Stimulated activated CD4-positive, alpha-beta T cell treated with anti-CD3 and anti-CD28 coated beads, Interleukin-1b, Interleukin-23, amount 100 ng/mL, for 24 hours (primary cell): ENCODE measurements at regions not wholly inside any gene's neighbourhood (a gene's known extent, or its start where the extent isn't known, plus 50 kb on each side); places are given as distances from the start of the nearest gene placed in this dataset.

Experiments used
- DNase-seq, 4 experiments: peaks; one replicate each; pipeline ENCODE4 v3.0.0-alpha.2; 2020; ENCODE audit warnings: low read depth in 4 of 4, low spot score in 1 of 4

DNA sequence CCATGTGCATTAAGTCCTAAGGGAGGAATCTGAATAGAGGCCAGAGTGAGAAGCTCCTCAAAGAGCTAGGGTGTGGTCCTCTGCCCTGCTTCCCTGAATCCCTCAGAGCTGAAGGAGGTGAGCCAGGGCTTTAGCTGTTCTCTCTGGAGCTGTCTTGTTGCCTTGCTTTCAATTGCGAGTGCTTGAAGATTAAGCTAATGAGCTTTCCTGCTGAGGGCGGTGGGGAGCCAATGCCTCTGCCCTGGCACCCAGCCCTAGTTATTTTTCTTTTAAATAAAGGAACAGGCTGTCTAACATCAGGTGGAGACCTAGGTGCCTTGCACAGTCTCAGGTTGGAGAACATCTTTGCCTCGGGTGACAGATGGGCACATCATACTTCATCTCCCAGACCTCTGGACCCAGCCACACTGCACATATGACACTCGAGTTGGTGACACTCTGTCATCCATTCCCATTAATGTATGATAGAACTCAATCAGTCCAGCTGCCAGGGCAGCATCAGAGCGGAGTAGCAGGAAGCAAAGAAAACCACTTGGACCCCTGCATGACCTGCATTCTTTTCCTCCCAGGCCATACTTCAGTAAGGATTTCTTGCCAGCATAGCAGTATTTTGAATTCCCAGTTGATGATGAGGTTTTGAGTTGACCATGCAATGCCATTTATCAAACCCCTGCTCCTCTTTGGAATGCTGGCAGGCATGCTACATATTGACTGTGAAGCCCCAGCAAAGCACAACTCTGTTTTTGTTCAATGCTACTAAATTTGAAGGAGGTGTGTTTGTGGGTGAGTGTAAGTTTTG, 292.7 kb downstream of the RNF144A start:
- no peak for DNase-seq

GRCh38 chr2:7210712-7211111, 293.5 kb downstream of the RNF144A start:
- no peak for DNase-seq

DNA sequence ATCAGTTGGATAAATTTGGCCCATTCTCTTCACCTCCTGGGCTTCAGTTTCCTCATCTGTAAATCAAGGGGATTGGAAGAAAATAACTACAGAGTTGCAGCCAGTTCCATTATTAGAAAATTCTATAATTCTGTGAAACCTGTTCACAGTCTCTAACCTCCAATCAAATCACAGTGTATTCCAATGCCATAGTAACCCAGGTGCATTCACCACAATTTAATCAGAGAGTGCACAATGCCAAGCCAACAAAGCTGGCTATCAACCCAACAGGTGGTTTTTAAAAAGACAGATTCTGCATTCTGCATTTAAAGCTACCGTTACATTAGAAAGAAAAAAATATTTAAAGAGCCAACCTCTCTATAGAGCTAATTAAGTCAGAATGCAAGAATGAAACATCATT, 308.6 kb downstream of the RNF144A start:
- DNase-seq: no peak

DNA sequence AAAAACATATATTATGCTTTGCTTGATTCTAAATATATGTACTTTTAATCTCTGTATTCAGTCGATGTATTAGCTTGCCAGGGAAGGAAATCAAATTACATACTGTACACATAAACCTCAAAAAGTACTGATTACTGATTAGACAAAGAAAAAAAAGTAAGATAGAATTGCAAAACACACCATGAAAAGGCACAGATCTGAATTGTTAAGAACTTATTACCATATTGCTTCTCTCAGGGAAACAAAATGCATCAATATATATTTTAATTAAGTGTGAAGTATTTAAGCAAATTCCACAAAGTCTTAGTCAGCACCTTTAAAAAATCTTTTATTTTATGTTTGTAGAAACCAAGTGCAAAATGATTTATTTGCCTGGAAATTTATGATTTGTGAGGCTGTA, 309.3 kb downstream of the RNF144A start:
- no peak for DNase-seq

DNA sequence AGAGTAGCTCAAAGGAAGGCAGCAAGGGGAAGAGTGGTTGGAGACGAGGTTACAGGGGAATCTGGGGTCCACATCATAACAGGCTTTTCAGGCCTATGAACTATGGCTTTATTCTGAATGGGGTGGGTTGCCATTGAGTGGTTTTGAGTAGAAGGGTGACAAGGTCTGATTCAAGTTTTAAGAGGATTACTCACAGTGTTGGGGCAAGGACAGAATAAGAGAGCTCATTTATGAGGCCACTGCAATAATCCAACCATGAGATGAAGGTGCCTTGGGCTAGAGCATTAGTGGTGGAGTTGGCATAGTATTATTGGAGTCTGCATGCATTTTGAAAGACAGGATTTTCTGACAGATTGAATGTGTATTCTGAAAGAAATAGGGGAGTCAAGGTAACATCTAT, 315.9 kb downstream of the RNF144A start:
- DNase-seq: no peak

GRCh38 chr2:7237466-7237865, 320.3 kb downstream of the RNF144A start:
- DNase-seq: no peak

DNA sequence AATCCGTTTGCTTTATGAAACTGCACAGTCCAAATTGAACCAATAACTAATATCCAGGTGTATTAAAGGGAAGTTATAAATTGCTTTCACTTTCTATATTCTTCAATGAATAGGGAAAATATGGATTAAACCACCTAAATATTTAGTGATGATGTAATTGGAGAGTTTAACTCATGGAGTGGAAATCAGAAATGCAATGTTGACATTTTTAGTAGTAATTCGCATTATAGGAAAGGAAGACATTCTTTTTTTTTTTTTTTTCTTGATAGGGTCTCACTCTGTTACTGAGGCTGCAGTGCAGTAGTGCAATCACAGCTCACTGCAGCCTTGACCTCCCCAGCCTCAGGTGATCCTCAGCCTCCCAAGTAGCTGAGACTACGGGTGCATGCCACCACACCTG, 321.9 kb downstream of the RNF144A start:
- DNase-seq: no peak

DNA sequence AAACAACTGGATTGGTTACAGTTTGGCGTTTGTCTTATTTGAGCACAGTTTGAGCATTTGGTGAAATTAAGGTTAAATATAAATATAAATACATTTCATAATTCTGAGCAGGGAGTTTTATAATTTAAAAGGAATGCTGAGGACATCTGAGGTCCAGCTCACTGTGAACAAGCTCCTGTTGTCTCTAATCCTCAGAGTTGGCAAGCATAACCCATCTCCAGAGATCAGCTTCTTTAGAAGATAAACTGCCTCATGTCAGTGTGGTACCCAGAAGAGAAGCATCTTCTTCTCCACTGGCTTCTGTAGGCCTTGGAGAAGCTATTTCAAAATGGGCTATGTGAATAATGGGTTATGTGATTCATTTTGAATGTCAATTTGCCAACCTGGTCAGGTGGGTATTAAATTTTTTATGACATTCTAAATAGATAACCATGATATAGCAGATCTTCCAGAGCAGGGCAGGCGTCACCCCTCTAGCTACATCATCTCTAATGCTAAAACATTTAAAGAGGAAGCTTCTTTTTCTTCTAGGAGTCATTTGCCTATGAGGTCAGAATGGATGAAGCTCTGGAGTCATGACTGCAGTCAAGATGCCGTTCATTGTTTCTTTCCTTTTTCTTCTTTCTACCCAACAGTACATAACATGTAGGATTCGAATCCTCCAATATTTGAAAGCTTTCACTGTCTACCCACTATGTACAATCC, 324.0 kb downstream of the RNF144A start:
- DNase-seq: no peak

- DNase-seq: no peak
Measured at GRCh38 chr2:7242189-7242867, 325.1 kb downstream of the RNF144A start.

DNA sequence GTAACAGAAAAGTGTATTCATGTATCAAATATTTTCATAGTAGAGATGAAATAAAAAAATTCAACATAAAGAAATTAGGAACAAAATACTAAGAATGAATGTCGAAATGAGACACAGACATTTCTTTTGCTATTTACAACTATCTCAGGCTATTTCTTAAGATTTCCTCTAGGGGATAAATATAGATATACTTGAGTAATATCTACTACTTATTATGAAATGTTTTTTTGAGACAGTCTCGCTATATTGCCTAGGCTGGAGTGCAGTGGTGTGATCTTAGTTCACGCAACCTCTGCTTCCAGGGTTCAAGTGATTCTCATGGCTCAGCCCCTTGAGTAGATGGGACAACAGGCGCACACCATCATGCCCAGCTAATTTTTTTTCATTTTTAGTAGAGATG, 326.1 kb downstream of the RNF144A start:
- no peak for DNase-seq

- DNase-seq: no peak
Measured at GRCh38 chr2:7256377-7256776, 339.2 kb downstream of the RNF144A start.

DNA sequence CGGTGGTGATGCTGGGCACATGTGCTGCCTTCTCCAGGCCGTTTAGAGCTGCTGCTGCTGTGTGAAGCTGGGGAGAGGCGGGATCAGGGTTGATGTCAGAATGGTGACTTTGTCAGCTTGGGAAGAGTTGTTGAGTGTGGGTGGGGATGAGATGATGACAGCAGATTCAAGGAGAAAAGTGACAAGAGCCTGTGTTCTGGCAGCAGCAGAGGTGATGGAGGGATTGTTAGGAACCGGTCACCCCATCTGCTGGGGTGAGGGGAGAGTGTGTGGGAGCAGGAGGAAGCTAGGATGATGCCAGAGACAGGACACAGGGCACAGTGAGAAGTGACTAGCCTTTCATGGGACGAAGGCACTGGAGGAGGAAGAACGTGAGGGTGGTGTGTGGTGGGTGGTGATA, 345.5 kb downstream of the RNF144A start:
- no peak for DNase-seq

- DNase-seq: no peak
Measured at GRCh38 chr2:7264791-7265190, 347.6 kb downstream of the RNF144A start.

GRCh38 chr2:7265286-7265685, 348.1 kb downstream of the RNF144A start:
- no peak for DNase-seq

DNA sequence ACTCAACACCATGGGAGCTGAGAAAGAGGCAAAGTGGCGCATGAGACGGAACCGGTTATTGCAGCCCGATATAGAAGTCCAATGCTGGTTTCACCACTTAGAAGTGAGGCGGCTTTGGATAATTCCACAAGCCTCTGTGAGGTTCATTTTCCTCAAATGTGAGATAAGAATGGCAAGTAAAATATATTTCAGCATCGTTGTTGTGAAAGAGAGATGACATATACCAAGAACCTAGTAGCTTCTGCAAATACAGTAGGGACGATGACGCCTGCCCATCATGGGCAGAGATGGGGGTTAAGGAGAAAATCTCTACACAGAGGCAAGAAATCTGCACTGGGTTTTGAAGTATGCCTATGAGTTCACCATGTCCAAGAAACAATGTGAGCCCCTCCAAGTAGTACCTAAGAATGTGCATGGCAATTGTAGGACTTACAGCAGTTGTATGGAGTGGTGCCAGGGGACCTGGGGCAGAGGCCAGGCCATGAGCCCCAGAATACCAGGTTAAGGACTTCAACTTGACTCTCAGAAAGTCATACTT, 352.0 kb downstream of the RNF144A start:
- no peak for DNase-seq

- no peak for DNase-seq
Measured at GRCh38 chr2:7270011-7270431, 352.8 kb downstream of the RNF144A start.

DNA sequence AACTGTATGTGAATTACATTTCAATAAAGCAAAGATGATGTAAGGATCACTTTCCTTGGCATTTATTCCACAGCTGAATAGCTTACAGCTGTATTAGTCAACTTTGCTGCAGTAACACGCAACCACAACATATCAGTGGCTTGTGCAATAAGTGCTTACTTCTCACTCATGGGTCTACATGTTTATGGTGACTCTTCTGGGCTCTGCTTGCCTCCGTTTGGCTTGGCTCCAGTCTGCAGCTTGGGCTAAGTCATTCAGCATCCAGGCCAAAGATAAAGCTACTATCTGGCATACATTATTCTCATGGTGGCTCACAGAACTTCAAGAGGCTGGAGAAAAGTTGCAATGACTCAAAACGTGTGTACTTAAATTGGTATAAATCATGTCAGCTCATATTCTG, 355.0 kb downstream of the RNF144A start:
- no peak for DNase-seq

- no peak for DNase-seq
Measured at GRCh38 chr2:7278984-7279383, 361.8 kb downstream of the RNF144A start.

DNA sequence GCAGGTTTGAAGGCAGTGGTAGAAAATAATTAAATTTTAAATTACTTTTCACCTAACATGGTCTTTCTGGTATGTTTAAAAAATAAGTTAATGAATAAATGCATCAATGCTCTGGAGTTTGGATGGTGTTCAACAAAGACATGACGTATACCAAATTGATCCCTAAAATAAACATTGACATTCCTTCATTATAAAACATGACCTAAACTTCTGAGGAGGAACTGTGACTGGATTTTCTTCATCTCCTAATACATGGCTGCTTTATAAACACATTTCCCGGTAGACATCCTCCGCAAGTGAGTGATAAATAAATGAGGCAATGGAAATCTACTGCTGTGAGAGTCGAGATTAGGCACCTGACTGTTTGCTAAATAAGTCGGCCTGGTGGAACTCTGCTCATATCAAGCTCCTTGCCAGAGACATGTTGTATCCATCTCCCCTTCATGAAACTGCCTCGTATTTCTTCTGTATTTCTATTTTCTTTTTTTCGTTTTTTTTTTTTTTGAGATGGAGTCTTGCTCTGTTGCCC, 362.3 kb downstream of the RNF144A start:
- DNase-seq: no peak

DNA sequence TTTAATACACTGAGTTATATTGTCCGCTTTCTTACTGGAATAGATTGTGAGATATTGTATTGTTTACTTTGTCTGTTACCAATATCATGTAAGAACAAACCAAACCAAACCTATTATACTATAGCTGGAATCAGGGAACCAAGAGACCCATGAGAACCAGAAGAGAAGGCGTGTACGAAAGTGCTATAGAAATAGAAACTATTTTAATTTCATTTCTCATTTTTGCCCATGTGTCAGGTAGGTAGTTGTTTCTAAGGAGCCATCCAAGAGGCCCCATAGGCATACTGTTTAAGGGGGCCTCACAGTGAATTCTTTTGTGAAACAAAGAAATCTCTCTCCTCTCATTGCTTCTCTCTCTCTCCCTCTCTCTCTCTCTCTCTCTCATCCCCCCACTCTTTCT, 363.6 kb downstream of the RNF144A start:
- no peak for DNase-seq
